GM18909 (cell line): ENCODE measurements at regions not wholly inside any gene's neighbourhood (a gene's known extent, or its start where the extent isn't known, plus 50 kb on each side); places are given as distances from the start of the nearest gene placed in this dataset.
"Not testable (repeated sequence)": the region's sequence is repeated elsewhere in the genome, so short reads cannot be mapped to it uniquely, and the experiment has no call there.

Source experiments
- ATAC-seq: cut with Tn5 transposase; IDR thresholded peaks from one replicate; pipeline ENCODE4 v1.9.1; 2021; ENCODE audit warnings: mild to moderate bottlenecking; ENCODE audit not compliant: unreplicated experiment, poor library complexity

- ATAC-seq: no peak
Observed at GRCh38 chrX:1140236-1140681, 72.2 kb downstream of the CRLF2 start.

GRCh38 chrX:1139185-1139500 lies 73.3 kb downstream of the CRLF2 start:
- ATAC-seq: no peak

GRCh38 chrX:1138476-1139184 lies 73.8 kb downstream of the CRLF2 start:
- ATAC-seq: no peak

GRCh38 chrX:1137531-1137930 lies 74.9 kb downstream of the CRLF2 start:
- ATAC-seq: no peak

- ATAC-seq: not testable (repeated sequence)
Observed at GRCh38 chrX:1136582-1136981, 75.9 kb downstream of the CRLF2 start.

GRCh38 chrX:1134976-1135375 lies 77.5 kb downstream of the CRLF2 start:
- ATAC-seq: no peak

- ATAC-seq: no peak
Observed at GRCh38 chrX:1134156-1134555, 78.3 kb downstream of the CRLF2 start.

- no peak for ATAC-seq
Observed at GRCh38 chrX:1126738-1127137, 85.7 kb downstream of the CRLF2 start.

GRCh38 chrX:1124531-1124930 lies 87.9 kb downstream of the CRLF2 start:
- ATAC-seq: no peak

GRCh38 chrX:1122851-1123250 lies 89.6 kb downstream of the CRLF2 start:
- ATAC-seq: not testable (repeated sequence)

GRCh38 chrX:1119275-1119674 lies 93.2 kb downstream of the CRLF2 start:
- ATAC-seq: no peak

- ATAC-seq: no peak
Observed at GRCh38 chrX:1118572-1119199, 93.8 kb downstream of the CRLF2 start.

GRCh38 chrX:1115411-1115810 lies 97.0 kb downstream of the CRLF2 start:
- not testable (repeated sequence) for ATAC-seq

GRCh38 chrX:1112321-1112720 lies 100.1 kb downstream of the CRLF2 start:
- no peak for ATAC-seq

GRCh38 chrX:1111601-1112300 lies 100.7 kb downstream of the CRLF2 start:
- ATAC-seq: no peak

GRCh38 chrX:1109580-1110119 lies 102.8 kb downstream of the CRLF2 start:
- ATAC-seq: no peak

GRCh38 chrX:1108501-1109445 lies 103.7 kb downstream of the CRLF2 start:
- no peak for ATAC-seq

GRCh38 chrX:1106478-1107210 lies 105.8 kb downstream of the CRLF2 start:
- ATAC-seq: no peak

- no peak for ATAC-seq
Observed at GRCh38 chrX:1105671-1106419, 106.6 kb downstream of the CRLF2 start.
